Neural cell (in vitro differentiated cells): ENCODE measurements at regions not wholly inside any gene's neighbourhood (a gene's known extent, or its start where the extent isn't known, plus 50 kb on each side); places are given as distances from the start of the nearest gene placed in this dataset.

Source experiments
- H2AFZ ChIP-seq: fragments of 200-600, 300-800 bp; sonication (generic), shearing (Covaris generic); 2 replicates; pipeline ENCODE4 v1.6.0; 2014; ENCODE audit warnings: low read depth, mild to moderate bottlenecking, antibody characterized with exemption, low read length, moderate library complexity
- H3F3A ChIP-seq: fragments of 200-600 bp; shearing (Covaris generic); 2 replicates; pipeline ENCODE4 v1.6.1; 2016; ENCODE audit warnings: mild to moderate bottlenecking, moderate library complexity, mixed read lengths, antibody characterized with exemption, low read length; ENCODE audit not compliant: insufficient read depth, poor library complexity, severe bottlenecking
- H3K27ac ChIP-seq: fragments of 200-600, 300-800 bp; sonication (generic), shearing (Covaris generic); 2 replicates; pipeline ENCODE4 v1.5.1; 2014; ENCODE audit warnings: mild to moderate bottlenecking, low read length, moderate library complexity
- H3K27me3 ChIP-seq: fragments of 300-800, 200-600 bp; sonication (generic), shearing (Covaris generic); 2 replicates; pipeline ENCODE4 v1.6.0; 2014; ENCODE audit warnings: mild to moderate bottlenecking, low read depth, low read length, moderate library complexity; ENCODE audit not compliant: insufficient read depth
- H3K36me3 ChIP-seq: fragments of 300-800, 200-600 bp; sonication (generic), shearing (Covaris generic); 2 replicates; pipeline ENCODE4 v1.5.1; 2014; ENCODE audit warnings: mild to moderate bottlenecking, antibody characterized with exemption, low read length, moderate library complexity; ENCODE audit not compliant: insufficient read depth
- H3K4me2 ChIP-seq: fragments of 300-800, 200-600 bp; sonication (generic), shearing (Covaris generic); 2 replicates; pipeline ENCODE4 v1.6.0; 2014; ENCODE audit warnings: mild to moderate bottlenecking, low read length
- H3K4me3 ChIP-seq: fragments of 300-800, 200-600 bp; sonication (generic), shearing (Covaris generic); 2 replicates; pipeline ENCODE4 v1.5.1; 2014; ENCODE audit warnings: mild to moderate bottlenecking, low read length, moderate library complexity
- H3K79me2 ChIP-seq: fragments of 200-600 bp; shearing (Covaris generic); replicated peaks from 2 replicates; pipeline ENCODE4 v1.6.0; 2014; ENCODE audit warnings: mild to moderate bottlenecking, low read length, moderate library complexity; ENCODE audit not compliant: insufficient read depth
- H3K9ac ChIP-seq: fragments of 300-800, 200-600 bp; sonication (generic), shearing (Covaris generic); 2 replicates; pipeline ENCODE4 v1.6.1; 2016; ENCODE audit warnings: mild to moderate bottlenecking, low read length, mixed read lengths
- H3K9me2 ChIP-seq: fragments of 200-600 bp; shearing (Covaris generic); 2 replicates; pipeline ENCODE4 v1.6.1; 2016; ENCODE audit warnings: mild to moderate bottlenecking, low read length, mixed read lengths; ENCODE audit not compliant: insufficient read depth
- H3K9me3 ChIP-seq: fragments of 200-600, 300-800 bp; sonication (generic), shearing (Covaris generic); 2 replicates; pipeline ENCODE4 v1.6.1; 2016; ENCODE audit warnings: mild to moderate bottlenecking, mixed run types, low read length, moderate library complexity, mixed read lengths
- H4K20me1 ChIP-seq: fragments of 200-600 bp; shearing (Covaris generic); 2 replicates; pipeline ENCODE4 v1.6.1; 2016; ENCODE audit warnings: mild to moderate bottlenecking, mixed run types; ENCODE audit not compliant: insufficient read depth
- CTCF ChIP-seq: fragments of 450-650 bp; IDR thresholded peaks from 2 replicates; pipeline ENCODE4 v1.5.1; 2014; ENCODE audit warnings: antibody characterized with exemption, mild to moderate bottlenecking, moderate library complexity; ENCODE audit not compliant: poor library complexity, severe bottlenecking
- EP300 ChIP-seq: fragments of 450-650 bp; conservative IDR thresholded peaks from 2 replicates; pipeline ENCODE4 v1.6.1; 2014; ENCODE audit warnings: antibody characterized with exemption, mild to moderate bottlenecking, moderate library complexity; ENCODE audit not compliant: poor library complexity, severe bottlenecking
- EZH2 ChIP-seq: fragments of 200-600, 300-800 bp; shearing (Covaris generic), sonication (generic); IDR thresholded peaks from 2 replicates; pipeline ENCODE4 v1.6.1; 2014; ENCODE audit warnings: antibody characterized with exemption, low read length, borderline replicate concordance, mild to moderate bottlenecking; ENCODE audit not compliant: insufficient read depth, poor library complexity, severe bottlenecking
- MXI1 ChIP-seq: fragments of 450-650 bp; conservative IDR thresholded peaks from 2 replicates; pipeline ENCODE4 v1.6.1; 2014; ENCODE audit warnings: antibody characterized with exemption, mild to moderate bottlenecking; ENCODE audit not compliant: poor library complexity, severe bottlenecking
- POLR2AphosphoS5 ChIP-seq: IDR thresholded peaks from 2 replicates; pipeline ENCODE4 v1.6.1; 2012
- RAD21 ChIP-seq: fragments of 450-650 bp; conservative IDR thresholded peaks from 2 replicates; pipeline ENCODE4 v1.6.1; 2014; ENCODE audit warnings: antibody characterized with exemption, mild to moderate bottlenecking, moderate library complexity
- REST ChIP-seq: IDR thresholded peaks from 2 replicates; pipeline ENCODE4 v1.6.1; 2012; ENCODE audit warnings: borderline replicate concordance
- SMC3 ChIP-seq: fragments of 450-650 bp; conservative IDR thresholded peaks from 2 replicates; pipeline ENCODE4 v1.6.1; 2014; ENCODE audit warnings: antibody characterized with exemption, mild to moderate bottlenecking, moderate library complexity; ENCODE audit not compliant: poor library complexity
- TAF1 ChIP-seq: IDR thresholded peaks from 2 replicates; pipeline ENCODE4 v1.6.1; 2012; ENCODE audit warnings: low read depth

GRCh38 chr22:34096770-34097169, 176.5 kb upstream of the LARGE1 start:
- no peaks in the 10 kb centered on the region for H3K9me2 ChIP-seq
- no peak overlapping the region for H3K4me2 ChIP-seq
- H3K4me3 ChIP-seq: no peak overlapping the region
- no peaks in the 10 kb centered on the region for H3K27me3 ChIP-seq
- H3K36me3 ChIP-seq: no peaks in the 10 kb centered on the region
- H3K27ac ChIP-seq: no peak overlapping the region
- no peak overlapping the region for H2AFZ ChIP-seq
- no peaks in the 10 kb centered on the region for H4K20me1 ChIP-seq
- TF ChIP-seq RAD21 (no peak), REST (no peak), TAF1 (no peak), MXI1 (no peak), EP300 (no peak), CTCF (no peak), EZH2 (no peak), POLR2AphosphoS5 (no peak), SMC3 (no peak)
- no peaks in the 10 kb centered on the region for H3K9me3 ChIP-seq
- no peaks in the 10 kb centered on the region for H3K79me2 ChIP-seq
- H3F3A ChIP-seq: no peaks in the 10 kb centered on the region
- no peak overlapping the region for H3K9ac ChIP-seq

GRCh38 chr22:34099278-34099677, 179.0 kb upstream of the LARGE1 start:
- no peak overlapping the region for H3K4me3 ChIP-seq
- no peaks in the 10 kb centered on the region for H3F3A ChIP-seq
- no peak overlapping the region for H3K27ac ChIP-seq
- H3K4me2 ChIP-seq: no peak overlapping the region
- H3K9me2 ChIP-seq: no peaks in the 10 kb centered on the region
- no peak overlapping the region for H3K9ac ChIP-seq
- no peaks in the 10 kb centered on the region for H3K9me3 ChIP-seq
- H3K36me3 ChIP-seq: no peaks in the 10 kb centered on the region
- H2AFZ ChIP-seq: no peak overlapping the region
- no peaks in the 10 kb centered on the region for H4K20me1 ChIP-seq
- TF ChIP-seq POLR2AphosphoS5: no peak
- no peak for TF ChIP-seq SMC3
- TF ChIP-seq TAF1: no peak
- no peak for TF ChIP-seq REST
- TF ChIP-seq EP300: no peak
- TF ChIP-seq RAD21: no peak
- TF ChIP-seq EZH2: no peak
- TF ChIP-seq MXI1: no peak
- no peak for TF ChIP-seq CTCF
- H3K79me2 ChIP-seq: no peaks in the 10 kb centered on the region
- no peaks in the 10 kb centered on the region for H3K27me3 ChIP-seq
